GM13976 (cell line): ENCODE measurements at regions not wholly inside any gene's neighbourhood (a gene's known extent, or its start where the extent isn't known, plus 50 kb on each side); places are given as distances from the start of the nearest gene placed in this dataset.
"Not testable (repeated sequence)": the region's sequence is repeated elsewhere in the genome, so short reads cannot be mapped to it uniquely, and the experiment has no call there.

Experiments
- DNase-seq: peaks from one replicate; pipeline ENCODE4 v3.0.0; 2012; ENCODE audit warnings: low spot score
- in situ Hi-C: fragments of 300-500 bp; cut with MboI; formaldehyde crosslinking; loops from one replicate; pipeline ENCODE4 v1.12.0; 2022; ENCODE audit warnings: low sequenced_read_pairs, mixed read lengths, inconsistent platforms; ENCODE audit not compliant: unreplicated experiment
- TF ChIP-seq, protein P1 (sequence below): IDR thresholded peaks from 2 replicates; pipeline ENCODE4 v1.5.1; 2012; ENCODE audit warnings: borderline replicate concordance, mild to moderate bottlenecking; ENCODE audit not compliant: insufficient read depth; ENCODE audit errors: extremely low read depth, missing control alignments, control extremely low read depth

DNA sequence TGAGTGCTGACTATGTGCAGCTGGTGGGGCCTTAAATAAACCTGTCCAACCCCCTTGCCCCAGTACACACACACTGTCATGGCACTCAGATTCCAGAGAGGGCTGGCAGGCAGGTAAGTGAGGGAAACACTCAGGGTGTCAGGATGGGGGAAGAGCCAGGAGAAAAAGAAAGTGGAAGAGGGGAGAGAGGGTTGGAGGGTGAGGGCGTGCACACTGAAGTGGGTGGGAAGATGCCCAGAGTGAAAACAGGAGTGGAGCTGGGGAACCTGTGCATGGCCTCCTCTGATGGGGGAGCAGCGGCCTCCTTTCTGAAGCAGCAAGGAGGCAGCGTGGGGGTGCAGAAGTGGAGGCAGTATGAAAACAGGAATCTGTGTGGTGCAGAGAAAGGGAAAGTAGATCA lies 160.6 kb upstream of the JUN start:
- TF ChIP-seq, protein P1, sequence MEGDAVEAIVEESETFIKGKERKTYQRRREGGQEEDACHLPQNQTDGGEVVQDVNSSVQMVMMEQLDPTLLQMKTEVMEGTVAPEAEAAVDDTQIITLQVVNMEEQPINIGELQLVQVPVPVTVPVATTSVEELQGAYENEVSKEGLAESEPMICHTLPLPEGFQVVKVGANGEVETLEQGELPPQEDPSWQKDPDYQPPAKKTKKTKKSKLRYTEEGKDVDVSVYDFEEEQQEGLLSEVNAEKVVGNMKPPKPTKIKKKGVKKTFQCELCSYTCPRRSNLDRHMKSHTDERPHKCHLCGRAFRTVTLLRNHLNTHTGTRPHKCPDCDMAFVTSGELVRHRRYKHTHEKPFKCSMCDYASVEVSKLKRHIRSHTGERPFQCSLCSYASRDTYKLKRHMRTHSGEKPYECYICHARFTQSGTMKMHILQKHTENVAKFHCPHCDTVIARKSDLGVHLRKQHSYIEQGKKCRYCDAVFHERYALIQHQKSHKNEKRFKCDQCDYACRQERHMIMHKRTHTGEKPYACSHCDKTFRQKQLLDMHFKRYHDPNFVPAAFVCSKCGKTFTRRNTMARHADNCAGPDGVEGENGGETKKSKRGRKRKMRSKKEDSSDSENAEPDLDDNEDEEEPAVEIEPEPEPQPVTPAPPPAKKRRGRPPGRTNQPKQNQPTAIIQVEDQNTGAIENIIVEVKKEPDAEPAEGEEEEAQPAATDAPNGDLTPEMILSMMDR: no peak
- no peak for DNase-seq
- in situ Hi-C loops: no loop called here

DNA sequence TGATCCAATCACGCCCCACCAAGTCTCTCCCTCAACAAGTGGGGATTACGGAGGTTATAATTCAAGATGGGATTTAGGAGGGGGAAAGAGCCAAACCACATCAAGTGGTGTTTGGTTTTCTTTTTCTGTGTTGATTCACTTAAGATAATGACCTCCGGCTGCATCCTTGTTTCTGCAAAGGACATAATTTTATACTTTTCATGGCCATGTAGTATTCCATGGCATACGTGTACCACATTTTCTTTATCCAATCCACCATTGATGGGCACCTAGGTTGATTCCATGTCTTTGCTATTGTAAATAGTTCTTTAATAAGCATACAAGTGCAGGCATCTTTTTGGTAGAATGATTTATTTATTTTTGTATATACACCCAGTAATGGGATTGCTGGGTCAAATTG lies 162.5 kb upstream of the JUN start:
- in situ Hi-C loops: no loop called here
- DNase-seq: no peak
- TF ChIP-seq, protein P1: no peak

DNA sequence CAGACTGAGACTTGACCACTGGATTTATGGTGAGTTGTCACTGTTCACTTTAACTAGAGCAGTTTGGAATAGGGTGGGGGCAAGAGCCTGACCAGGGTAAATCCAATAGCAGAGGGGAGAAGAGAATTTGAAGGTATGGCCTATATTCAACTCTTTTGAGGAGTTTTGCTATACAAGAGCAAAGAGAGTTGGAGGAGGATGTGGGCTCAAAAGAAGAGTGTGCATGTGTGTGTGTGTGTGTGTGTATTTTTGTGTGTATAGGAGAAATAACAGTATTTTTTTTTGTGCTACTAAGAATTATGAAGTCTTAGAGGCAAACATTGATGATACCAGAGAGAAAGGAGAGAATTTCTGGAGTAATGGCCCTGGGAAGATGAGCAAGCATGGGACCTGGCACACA lies 164.8 kb upstream of the JUN start:
- in situ Hi-C loops: no loop called here
- TF ChIP-seq, protein P1: no peak
- DNase-seq: no peak

DNA sequence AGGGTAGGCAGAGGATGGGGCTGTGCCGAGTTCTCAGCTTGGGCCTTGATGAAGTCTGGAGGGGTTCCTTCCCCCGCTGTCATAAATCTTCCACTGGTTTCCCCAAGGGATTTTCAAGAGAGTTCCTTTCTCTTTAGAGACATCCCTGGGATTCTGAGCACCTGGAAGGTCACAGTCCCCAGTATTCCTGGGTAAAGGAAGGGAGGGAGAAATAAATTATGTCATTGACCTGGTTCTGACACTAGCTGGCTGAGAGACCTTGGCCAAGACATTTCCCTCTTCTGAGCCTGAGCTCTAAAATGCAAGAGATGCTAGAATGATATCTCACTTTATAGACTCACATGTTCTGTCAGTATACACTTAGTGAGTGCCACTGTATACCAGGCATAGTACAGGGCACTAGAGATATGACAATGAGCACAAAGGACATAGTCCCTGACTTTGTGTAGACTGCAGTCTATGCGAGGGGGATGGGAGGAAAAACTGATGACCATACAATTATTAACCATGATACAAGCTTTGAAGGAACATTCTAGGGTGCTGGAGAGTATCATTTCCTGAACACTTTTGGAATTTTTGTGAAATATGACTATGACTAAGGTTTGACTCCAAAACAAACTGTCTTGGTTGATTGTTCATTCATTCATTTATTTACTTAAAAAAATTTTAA lies 165.8 kb upstream of the JUN start:
- DNase-seq: no peak
- TF ChIP-seq, protein P1: no peak
- in situ Hi-C loops: no loop called here

DNA sequence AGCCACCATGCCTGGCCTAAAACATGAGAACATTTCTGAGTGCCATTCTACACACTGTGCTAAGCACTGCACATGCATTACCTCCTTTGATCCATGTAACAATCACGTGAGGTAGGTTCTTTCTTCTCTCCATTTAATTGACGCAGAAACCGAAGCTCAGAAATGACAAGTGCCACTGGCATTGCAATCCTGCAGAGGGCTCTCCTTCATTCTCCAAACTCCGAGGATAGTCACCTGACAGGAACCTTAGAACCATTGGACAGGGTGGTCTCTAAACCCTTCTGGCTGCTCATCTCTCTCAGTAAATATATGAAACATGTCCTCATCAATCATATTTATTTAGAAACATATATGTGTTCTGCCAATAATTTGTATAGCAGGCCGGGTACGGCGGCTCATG lies 167.1 kb upstream of the JUN start:
- TF ChIP-seq, protein P1: no peak
- in situ Hi-C loops: no loop called here
- no peak for DNase-seq

DNA sequence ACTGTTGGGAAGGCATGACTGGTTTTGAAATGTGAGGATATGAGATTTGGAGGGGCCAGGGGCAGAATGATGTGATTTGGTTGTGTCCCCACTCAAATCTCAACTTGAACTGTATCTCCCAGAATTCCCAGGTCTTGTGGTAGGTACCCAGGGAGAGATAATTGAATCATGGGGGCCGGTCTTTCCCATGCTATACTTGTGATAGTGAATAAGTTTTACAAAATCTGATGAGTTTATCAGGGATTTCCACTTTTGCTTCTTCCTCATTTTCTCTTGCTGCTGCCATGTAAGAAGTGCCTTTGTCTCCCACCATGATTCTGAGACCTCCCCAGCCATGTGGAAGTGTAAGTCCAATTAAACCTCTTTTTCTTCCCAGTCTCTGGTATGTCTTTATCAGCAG lies 170.1 kb upstream of the JUN start:
- in situ Hi-C loops: not testable (repeated sequence)

DNA sequence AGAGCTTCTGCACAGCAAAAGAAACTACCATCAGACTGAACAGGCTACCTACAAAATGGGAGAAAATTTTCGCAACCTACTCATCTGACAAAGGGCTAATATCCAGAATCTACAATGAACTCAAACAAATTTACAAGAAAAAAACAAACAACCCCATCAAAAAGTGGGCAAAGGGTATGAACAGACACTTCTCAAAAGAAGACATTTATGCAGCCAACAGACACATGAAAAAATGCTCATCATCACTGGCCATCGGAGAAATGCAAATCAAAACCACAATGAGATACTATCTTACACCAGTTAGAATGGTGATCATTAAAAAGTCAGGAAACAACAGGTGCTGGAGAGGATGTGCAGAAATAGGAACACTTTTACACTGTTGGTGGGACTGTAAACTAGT lies 179.4 kb upstream of the JUN start:
- DNase-seq, in situ Hi-C loops: not testable (repeated sequence)

More for the DNA sequence above, 170.1 kb upstream of the JUN start:
- DNase-seq: not testable (repeated sequence)

DNA sequence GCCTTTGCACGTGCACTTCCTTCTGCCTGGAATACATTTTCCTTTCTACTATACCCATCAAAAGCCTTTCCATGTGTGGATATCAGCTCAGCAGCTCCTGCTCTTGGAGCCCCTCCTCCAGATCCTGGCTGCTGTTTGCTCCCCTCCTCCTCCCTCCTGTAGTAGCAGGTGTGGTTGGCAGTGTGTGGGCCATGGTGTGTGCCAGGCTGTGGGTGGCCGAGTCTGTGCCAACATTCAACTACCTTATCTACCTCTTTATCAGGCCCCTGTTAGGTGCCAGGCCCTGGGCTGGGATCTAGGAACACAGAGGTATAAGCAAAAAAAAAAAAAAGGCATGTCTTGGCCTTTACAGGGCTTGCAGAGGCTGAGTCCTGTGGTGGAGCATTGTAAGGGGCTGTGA lies 180.6 kb upstream of the JUN start:
- TF ChIP-seq, protein P1: no peak
- in situ Hi-C loops: no loop called here
- DNase-seq: no peak
